ENCODE measurements at regions not wholly inside any gene's neighbourhood (a gene's known extent, or its start where the extent isn't known, plus 50 kb on each side); places are given as distances from the start of the nearest gene placed in this dataset.

DNA sequence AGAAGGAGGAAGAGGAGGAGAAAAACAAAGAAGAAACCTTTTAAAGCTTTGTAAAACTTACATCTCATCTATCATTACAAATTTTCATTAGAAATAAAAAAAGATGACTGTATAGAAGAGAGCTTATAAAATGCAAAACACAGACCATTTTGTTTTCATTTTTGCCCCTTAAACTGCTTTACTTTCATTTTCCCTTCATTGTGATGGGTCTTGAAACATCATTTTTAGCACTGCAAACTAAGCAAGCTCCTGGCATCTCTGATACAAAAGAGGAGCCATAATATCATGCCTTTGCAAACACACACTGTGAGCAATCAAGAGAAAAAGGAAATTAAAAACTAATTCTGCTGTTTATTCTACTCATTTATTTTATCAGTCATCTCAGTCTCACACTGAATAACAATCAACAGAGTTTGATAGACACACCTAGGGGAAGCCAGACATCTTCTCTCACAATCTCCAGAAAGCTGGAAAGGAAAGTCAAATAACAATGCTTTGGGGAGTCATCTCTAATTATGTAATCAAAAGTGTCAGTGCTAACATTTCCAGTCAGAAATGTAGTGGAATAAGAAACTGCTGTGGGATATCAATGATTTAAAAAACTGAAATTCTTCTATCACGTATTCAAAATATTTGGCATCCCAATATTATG is 467.7 kb upstream of the FAT3 start:
- DNase-seq (ENCODE audit: low spot score) = no peak

DNA sequence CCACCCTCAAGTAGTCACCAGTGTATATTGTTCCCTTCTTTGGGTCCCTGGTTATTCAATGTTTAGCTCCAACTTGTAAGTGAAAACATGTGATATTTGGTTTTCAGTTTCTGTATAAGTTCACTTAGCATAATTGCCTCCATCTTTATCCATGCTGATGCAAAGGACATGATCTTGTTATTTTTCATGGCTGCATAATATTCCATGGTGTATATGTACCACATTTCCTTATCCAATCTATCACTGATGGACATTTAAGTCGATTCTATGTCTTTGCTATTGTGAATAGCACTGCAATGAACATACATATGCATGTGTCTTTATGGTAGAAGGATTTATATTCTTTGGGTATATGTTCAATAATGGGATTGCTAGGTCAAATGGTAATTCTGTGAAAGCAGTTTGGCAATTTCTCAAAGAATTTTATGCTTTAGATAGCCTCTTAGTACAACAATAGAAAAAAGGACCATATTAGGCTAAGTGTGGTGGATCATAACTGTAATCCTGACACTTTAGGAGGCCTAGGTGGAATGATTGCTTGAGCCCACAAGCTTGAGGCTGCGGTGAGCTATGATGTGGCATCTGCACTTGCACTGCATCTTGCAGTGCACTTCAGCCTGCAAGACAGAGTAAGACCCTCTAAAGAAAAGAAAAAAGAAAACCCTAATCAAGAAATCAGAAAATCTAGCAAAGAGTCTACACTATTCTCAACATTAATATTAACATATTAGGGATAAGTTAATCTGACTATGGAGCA is 468.5 kb upstream of the FAT3 start:
- no peak for DNase-seq (ENCODE audit: low spot score)

DNA sequence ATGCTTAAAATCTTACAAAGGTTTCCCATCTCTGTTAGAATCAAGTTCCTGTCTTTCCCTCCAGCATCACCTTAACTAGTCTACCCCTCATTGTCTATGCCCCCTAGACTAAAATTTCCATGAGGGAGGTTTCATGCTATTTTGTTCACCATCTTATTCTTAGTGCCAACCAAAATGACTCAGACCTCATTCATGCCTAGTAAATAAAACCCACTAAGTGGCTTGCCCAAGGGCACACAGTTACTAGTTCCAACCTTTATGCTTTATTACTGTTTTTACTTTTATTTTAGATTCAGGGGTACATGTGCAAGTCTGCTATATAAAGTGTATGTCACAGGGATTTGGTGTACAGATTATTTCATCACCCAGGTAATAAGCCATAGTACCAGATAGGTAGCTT is 469.1 kb upstream of the FAT3 start:
- no peak for DNase-seq (ENCODE audit: low spot score)

DNA sequence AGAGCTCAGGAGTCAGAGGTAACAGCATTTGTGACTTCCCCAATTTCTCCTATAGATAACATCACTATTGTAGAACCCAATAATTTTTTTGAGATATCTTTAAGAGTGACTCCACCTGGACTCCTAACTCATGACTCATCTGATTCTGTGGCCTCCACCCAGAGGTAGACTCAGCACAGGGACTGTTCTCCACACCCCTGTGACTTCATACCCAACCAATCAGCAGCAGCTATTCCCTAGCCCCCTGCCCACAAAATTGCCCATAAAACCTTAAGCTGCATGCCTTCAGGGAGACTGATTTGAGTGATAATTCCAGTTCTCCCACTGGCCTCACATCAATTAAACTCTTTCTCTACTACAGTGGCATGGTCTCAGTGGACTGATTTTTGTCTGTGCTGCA is 475.4 kb upstream of the FAT3 start:
- no peak for DNase-seq (ENCODE audit: low spot score)

DNA sequence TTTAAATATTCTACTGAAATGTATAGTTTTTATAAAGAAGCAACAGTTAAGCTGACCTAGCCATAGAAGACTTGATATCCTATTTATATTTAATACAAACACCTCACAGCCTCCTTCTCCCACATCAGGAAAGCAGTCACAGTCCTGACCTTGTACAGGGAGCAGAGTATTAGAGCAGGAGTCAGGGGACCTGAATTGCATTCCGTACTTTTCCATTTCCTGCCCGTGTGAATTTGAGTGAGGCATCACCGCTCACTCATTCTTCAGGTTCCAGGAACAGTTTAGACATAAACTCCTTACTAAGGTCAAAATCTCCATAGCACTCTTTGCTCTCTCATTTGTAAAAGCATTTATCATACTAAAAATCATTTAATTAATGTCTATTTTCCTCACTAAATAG is 482.5 kb upstream of the FAT3 start:
- no peak for DNase-seq (ENCODE audit: low spot score)

DNA sequence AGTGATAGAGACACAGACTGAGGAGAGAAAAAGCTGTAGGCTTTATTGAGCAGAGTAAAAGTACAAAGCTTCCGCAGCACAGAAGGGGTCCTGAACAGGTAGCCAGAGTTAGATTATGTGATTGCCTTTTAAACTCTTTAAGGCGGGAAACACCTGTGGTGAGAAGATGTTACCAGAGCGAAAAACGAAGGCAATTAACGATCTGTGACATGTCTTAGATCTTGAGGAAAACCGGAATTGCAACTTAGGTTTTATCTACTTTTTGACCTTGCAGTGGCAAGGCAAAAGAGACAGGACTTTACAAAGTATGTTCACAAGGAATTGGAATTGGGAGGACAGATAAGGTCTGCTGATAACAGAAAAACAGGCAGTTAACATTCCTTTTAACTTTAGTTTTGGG is 493.6 kb upstream of the FAT3 start:
- DNase-seq (ENCODE audit: low spot score) = no peak

DNA sequence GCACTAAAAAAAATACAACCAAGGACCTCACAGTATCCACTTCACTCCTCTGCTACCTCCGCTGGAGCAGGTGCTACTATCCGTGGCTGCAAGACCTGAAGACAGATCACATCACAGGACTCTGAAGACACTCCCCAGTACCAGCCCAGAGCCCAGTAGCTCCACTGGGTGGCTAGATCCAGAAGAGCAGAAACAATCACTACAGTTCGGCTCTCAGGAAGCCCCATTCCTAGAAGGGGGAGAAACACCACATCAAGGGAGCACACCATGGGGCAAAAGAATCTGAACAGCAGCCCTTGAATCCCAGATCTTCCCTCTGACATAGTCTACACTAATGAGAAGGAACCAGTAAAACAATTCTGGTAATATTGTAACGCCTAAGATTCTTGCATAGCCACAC is 494.0 kb upstream of the FAT3 start:
- no peak for DNase-seq (ENCODE audit: low spot score)

DNA sequence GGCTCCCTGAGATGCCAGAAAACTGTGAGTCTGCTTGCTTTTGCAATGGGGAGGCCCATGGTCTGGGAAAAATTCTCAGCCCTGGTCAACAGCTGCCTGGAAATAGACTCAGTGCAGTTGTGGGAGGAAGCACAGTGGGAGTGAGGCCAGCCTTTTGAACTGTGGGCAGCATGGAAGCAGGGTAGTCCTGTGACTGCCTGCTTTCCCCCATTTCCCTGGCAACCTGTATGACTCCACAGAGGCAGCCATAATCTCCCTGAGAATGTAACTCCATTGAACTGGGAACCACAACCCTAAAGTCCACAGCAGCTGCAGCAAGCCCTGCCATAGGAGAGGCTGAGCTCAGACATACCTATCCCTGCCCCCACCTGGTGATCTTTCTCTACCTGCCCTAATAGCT is 494.6 kb upstream of the FAT3 start:
- DNase-seq (ENCODE audit: low spot score) = no peak

DNA sequence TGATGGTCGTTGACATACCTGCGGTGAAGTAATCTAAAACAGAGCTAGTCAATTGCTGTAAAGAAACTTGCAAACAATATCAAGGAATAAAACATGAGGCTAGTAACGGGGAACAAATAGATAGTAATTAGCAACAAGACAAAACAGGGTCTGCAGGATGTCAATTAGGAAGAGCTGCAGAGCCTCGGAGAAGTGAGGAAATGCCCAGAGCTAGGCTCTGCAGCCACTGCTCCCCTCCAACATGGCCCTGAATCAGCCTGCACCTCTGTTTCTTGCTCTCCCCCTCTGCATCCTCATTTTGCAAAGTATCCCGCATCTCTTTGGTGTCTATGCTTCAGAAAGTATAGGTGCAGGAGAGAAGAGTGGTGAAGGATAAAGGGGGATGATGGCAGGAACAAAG is 507.4 kb upstream of the FAT3 start:
- DNase-seq (ENCODE audit: low spot score) = no peak

DNA sequence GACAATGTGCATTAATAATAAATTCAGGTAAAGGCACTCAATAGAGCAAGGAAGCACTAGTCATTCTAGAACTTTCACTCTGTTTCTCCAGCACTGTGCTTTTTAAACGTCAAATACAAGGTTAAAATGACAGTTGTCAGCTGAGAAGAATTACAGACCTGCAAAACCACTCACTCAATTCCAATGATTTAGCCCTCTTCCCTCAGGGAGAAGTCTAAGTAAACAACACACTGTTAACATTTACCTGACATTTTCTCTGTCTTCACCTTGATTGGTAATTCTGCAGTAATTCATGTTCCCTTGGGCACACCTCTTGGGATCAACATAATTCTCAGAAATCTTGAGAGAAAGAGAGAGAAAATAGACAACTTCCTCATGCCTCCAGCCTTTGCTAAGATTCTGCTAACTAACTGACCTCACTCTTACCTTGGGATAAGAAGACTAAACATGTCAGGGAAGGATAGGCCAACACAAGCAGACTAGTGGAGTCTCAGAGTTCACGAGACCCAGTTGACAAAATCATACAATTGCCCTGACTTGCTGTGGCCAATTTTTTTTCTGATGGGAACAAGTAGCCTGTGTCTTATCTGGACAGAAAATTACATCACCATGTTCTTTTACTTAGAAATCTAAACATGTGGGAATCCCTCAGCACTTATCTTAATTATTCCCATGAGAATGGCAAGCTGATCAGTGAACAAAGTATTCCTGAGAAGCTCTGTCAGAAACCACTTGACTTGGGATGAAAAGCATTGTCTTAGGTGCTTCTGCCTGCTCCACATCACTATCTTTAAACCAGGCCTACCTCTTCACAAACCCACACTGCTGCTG is 516.8 kb upstream of the FAT3 start:
- no peak for DNase-seq (ENCODE audit: low spot score)

DNA sequence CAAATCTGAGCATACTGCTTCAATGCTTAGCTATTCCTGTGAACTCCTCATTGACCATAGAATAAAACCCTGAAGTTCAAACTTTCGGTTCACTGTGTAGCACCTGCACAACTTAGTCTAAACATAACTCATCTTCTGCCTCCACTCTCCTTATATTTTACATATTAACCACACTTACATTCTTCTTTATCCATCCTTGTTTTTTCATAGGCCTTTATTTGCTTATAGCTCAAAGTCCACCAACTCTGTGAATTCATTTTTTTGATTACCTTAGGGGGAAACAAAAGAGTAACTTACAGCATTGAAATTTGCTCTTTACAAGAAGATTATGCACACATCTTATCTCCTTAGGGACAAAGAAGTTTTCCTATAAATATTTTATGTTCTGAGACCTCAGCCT is 521.6 kb upstream of the FAT3 start:
- no peak for DNase-seq (ENCODE audit: low spot score)

DNA sequence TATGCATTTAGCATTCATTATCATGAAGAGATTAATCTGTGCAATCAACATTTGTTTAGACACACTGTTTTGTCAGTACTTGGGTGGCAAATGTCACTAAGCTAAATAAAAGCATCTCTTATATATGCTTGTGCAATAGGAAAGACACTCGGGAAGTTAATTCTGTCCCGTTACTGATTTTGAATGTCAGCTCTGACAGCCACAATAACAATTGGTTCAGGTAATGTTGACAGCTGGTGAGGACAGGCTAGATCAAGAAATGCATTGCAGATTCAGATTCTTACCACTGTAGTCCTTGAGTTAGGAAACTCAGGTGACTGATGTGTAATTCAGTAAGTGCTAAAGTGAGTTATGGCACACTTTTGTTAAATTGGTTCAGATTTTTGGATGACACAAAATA is 523.8 kb upstream of the FAT3 start:
- no peak for DNase-seq (ENCODE audit: low spot score)

DNA sequence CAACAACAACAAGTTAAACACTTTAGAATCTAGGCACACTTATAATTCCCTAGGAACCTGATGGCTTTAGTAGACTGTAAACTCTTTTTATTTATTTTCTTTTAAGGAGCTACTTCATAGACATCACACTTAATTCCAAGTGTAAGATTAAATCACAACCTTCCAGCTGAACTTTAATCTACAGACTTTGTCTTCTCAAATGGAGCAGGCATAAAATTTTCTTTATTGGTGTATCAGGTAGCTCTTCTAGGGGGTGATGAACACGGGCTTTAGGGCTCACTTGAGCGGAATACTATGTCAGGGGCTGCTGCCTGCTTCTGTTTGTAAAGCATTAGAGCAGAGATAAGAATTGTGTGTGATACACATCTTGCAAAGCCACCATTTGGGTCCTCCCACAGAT is 525.8 kb upstream of the FAT3 start:
- DNase-seq (ENCODE audit: low spot score) = no peak

DNA sequence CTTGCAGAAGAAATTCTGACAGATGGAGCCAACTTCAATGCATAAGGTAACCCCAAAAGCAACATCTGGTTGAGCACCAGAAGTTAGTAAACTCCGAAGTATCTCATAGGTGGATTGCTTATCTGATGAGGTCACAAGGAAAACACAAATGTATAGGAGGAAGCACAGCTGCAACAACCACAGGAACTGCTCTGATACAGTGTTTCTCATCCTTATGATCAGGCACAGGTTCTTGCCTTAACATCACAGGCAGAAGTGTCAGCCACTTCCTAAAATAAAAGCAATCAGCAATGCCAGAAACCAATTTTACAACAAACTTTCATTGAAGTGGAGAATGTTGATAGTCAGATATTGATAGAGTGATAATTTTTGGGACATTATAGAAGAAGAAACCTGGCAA is 530.3 kb upstream of the FAT3 start:
- no peak for DNase-seq (ENCODE audit: low spot score)

DNA sequence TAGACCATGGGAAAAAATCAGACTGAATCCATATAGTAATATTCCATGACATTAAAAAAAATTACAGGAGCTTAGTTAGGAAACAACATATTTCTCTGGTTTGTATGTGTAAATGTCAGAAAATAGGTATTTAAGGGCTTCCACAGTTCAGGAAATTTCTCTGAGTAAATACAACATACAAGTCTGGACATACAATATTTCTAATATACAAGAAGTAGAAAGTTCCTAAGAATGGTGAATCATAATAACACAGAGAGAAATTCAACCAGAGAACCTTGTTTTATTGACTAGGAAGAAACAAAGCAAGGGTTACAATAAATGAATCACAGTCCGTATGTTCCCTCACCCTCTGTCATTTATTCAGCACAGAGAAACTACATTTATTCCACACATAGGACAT is 532.7 kb upstream of the FAT3 start:
- no peak for DNase-seq (ENCODE audit: low spot score)

DNA sequence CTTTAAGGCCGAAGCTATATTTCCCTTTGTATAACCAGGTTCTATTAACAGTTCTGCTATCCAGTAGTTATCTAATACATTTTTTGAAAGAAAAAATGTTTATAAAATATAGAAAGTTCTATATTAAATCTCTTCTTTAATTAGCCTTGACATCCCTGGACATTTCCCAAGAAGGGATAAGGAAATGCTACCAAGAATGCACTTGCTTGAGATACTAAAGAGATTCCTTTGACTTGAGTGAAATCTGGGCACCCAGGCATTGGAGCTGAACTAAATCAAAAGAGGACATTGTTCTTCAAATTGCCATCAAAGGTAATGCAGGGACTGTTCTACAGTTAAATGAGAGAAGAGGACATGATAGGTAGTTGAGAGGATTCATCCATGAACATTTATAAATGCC is 535.9 kb upstream of the FAT3 start:
- DNase-seq (ENCODE audit: low spot score) = no peak

DNA sequence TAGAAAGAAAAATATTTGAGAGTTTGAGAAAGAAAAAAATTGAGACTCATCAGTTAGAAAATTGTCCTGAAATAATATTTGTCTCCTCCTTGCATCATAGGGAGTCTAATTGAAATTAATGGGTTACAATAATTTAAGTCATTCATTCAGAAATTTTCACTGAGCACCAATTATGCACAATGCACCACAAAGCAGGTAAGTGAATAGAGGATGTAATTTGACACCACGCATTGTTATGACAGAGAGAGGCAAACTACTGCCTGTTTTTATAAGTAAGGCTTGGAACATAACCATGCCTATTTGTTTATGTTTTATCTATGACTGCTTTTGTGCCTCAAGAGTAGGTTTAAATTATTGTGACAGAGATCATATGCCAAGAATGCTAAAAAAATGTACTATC is 537.9 kb upstream of the FAT3 start:
- no peak for DNase-seq (ENCODE audit: low spot score)

DNA sequence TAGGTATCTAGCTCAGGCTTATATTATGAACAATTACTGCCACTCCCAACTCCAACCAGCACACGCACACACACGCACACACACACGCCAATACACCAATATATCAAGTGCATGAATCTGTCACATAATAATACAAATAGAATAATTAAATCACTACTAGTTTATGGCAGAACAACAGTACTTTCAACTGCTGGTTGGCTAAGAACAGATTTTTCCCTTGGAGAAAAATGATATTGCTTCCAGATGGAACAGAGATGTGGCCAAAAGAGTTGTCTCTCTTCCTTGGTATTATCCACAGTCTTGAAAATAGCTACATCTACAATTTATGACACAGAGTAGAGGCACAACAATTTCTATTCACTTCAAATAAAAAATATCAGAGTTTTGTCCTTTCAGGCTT is 538.3 kb upstream of the FAT3 start:
- no peak for DNase-seq (ENCODE audit: low spot score)

DNA sequence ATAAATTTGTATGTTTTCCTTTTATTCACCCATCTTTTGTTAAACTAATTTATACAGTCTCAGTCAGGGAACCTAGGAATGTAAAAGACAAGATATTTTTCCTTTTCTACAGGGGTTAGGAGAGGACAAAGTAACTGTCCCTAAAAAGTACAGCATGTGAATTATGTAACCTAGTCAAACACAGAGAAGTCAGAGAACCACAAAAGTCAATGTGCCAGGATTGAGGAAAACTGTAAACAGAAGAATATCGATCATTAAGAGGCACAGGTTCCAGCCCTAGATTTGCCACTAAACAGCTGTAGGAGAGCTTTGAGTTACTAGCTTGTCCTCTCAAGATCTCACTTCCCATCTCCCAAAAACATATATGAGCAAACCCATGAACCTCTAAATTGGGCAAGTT is 550.9 kb upstream of the FAT3 start:
- no peak for DNase-seq (ENCODE audit: low spot score)

DNA sequence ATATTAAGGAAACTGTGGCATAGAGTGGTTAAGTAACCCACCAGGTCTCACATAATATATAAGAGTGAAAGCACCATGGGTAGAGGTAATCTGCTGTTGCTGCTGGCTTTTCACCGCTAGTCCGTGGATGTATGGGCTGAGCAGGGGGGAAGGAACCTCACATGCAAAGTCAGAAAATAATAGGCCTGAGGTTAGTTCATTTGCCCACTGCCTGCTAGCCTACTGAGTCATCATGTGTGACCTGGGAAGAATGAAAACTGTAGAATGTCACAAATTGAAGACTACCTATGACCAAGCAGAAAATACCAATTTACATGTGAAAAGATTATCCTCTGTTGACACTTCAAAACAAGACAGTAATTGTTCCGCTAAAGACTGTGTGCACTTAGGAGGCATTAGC is 560.1 kb upstream of the FAT3 start:
- DNase-seq (ENCODE audit: low spot score) = no peak

DNA sequence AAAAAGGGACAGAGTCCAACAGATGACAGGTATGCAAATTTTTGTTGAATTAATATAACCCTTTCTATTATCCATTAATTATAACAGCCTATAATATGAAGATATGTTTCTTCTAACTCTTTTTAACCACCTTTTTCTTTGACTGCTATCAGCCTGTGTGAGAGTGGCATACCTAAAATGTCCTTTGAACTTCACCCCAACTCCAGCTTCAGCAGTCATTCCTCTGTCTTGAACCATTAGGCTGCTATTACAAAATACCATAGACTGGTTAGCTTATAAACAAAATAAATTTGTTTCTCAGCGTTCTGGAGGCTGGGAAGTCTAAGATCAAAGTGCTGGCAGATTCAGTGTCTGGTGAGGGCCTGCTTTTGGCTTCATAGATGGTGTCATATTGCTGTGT is 564.6 kb upstream of the FAT3 start:
- DNase-seq (ENCODE audit: low spot score) = no peak

DNA sequence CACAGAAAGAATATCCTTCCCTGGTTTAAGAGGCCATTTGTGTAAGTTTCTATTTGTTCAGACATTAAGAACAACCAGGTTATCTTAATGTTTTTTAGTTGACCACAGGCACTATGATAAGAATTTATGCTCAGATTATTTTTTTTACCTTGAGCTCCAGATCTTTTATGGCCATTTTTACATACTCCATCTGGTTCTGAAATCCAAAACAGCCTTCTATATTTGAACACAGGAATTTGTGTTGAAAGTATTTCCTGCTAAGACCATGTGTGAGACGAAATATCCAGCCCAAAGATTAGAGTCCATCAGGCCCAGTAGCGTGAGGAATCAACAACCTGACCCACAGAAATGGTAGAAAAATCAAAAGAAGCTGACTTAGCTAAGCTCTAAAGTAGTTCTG is 569.9 kb upstream of the FAT3 start:
- DNase-seq (ENCODE audit: low spot score) = no peak

DNA sequence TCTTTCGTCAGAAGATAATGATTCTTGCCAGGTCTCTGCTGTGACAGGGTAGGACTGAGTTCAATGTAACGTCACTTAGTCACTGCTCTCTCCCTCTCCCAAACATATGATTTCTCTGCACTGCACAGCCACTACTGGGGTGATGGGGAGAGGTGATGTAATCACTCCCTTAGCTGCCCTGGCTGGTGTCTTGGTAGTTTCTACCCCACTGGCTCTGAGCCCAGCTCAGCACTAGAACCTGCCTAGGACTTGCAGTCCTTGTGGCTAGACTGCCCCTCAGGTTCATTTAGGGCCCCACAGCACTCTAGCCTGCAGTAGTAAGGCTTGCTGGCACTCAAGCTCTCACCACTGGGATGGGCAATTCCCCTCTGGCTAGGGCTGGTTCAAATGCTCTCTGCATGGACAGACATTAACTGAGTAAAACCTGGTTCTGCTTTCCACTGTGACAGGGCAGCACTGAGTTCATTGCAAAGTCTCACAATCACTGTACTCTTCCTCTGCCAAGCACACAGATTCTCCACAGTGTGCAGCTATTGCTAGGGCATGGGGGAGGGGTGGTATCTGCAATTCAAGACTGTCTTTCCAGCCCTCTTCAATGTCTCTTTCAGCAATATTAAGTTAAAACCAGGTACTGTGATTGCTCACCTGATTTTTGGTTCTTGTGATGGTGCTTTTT is 571.4 kb upstream of the FAT3 start:
- DNase-seq (ENCODE audit: low spot score) = no peak

Measured in cerebellar cortex (tissue), 1 donor.